GM12878 (cell line): ENCODE measurements at regions not wholly inside any gene's neighbourhood (a gene's known extent, or its start where the extent isn't known, plus 50 kb on each side); places are given as distances from the start of the nearest gene placed in this dataset.

Source experiments
- ASH2L ChIP-seq: fragments of 300-600, 200-600 bp; sonication (generic); IDR thresholded peaks from 2 replicates; pipeline ENCODE4 v1.6.1; 2017; ENCODE audit warnings: low read depth, mild to moderate bottlenecking, borderline replicate concordance
- GABPA ChIP-seq: IDR thresholded peaks from 2 replicates; pipeline ENCODE4 v1.6.1; 2014; ENCODE audit warnings: antibody characterized with exemption, low read depth, mild to moderate bottlenecking, inconsistent platforms
- MEF2A ChIP-seq: IDR thresholded peaks from 2 replicates; pipeline ENCODE4 v1.6.1; 2011; ENCODE audit warnings: low read depth, mild to moderate bottlenecking, low read length, moderate library complexity; ENCODE audit not compliant: insufficient read depth
- MYC ChIP-seq: IDR thresholded peaks from 2 replicates; pipeline ENCODE4 v1.6.1; 2011; ENCODE audit warnings: mild to moderate bottlenecking, low read length, moderate library complexity, inconsistent platforms; ENCODE audit not compliant: insufficient read depth, insufficient replicate concordance, insufficient read length, severe bottlenecking
- NFXL1 ChIP-seq: fragments of 450-650 bp; IDR thresholded peaks from 2 replicates; pipeline ENCODE4 v1.6.1; 2017; ENCODE audit warnings: antibody characterized with exemption, mild to moderate bottlenecking, borderline replicate concordance
- RAD21 ChIP-seq: IDR thresholded peaks from 2 replicates; pipeline ENCODE4 v1.6.1; 2011; ENCODE audit warnings: mild to moderate bottlenecking, low read depth, low read length, moderate library complexity; ENCODE audit not compliant: insufficient read depth
- RAD51 ChIP-seq: fragments of 450-650 bp; IDR thresholded peaks from 2 replicates; pipeline ENCODE4 v1.6.1; 2016; ENCODE audit warnings: moderate library complexity, mild to moderate bottlenecking, inconsistent platforms
- RELA ChIP-seq: fragments of 450-650 bp; IDR thresholded peaks from 2 replicates; pipeline ENCODE4 v1.8.0; 2014; ENCODE audit warnings: borderline replicate concordance; ENCODE audit not compliant: partially characterized antibody
- SIX5 ChIP-seq: IDR thresholded peaks from 2 replicates; pipeline ENCODE4 v1.6.1; 2011; ENCODE audit warnings: mild to moderate bottlenecking, low read depth, low read length, moderate library complexity; ENCODE audit not compliant: severe bottlenecking
- TBL1XR1 ChIP-seq: IDR thresholded peaks from 2 replicates; pipeline ENCODE4 v1.6.1; 2012; ENCODE audit warnings: low read depth, low read length, improper control_type of control experiment
- YBX1 ChIP-seq: fragments of 450-650 bp; IDR thresholded peaks from 2 replicates; pipeline ENCODE4 v1.6.1; 2016; ENCODE audit warnings: antibody characterized with exemption
- TF ChIP-seq, protein P1 (sequence below): fragments of 450-650 bp; IDR thresholded peaks from 2 replicates; pipeline ENCODE4 v1.6.1; 2016; ENCODE audit warnings: mild to moderate bottlenecking, moderate library complexity, borderline replicate concordance
- TF ChIP-seq, protein P2 (sequence below): IDR thresholded peaks from 2 replicates; pipeline ENCODE4 v1.6.1; 2012; ENCODE audit warnings: low read length, inconsistent platforms
- TF ChIP-seq, protein P3 (sequence below): IDR thresholded peaks from 2 replicates; pipeline ENCODE4 v1.6.1; 2012; ENCODE audit warnings: improper control_type of control experiment, low read depth, low read length; ENCODE audit not compliant: insufficient replicate concordance
- TF ChIP-seq, protein P4 (sequence below): fragments of 450-650 bp; IDR thresholded peaks from 2 replicates; pipeline ENCODE4 v1.6.1; 2017; ENCODE audit warnings: low read depth, mild to moderate bottlenecking, moderate library complexity

DNA sequence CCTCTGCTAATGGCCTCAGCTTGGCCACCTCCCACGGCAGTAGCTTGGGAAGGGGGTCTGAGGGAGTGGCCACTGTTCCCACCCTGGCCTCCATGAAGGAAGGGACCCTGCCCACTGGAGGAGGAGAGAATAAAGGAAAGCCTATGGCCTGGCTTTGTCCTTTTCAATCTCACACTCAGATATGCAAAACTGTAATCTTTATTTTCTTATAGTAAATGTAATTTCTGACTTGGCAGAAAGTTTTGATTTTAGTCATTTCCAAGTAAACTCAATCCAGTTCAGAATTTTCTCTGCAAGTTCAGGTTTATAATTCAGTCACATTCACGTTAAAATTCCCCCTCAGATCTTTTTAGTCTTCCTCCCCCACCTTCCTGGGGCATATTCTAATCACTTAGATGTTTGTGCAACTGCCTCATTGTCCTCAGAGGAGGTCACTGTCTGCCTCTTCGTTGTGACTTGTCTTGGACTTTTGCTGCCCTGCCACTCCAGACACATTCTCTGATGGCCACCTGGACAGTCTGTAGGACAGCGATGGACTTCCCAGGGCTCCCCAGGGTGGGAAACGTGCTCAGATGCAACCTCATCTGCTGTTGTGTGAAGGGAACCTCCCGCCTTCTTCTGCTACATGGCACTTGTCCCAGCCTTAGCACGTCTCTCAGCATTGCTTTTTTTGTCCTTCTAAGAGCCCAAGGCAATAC is 222.8 kb upstream of the TBL1XR1 start (continued):
- no peak for TF ChIP-seq RAD51
- TF ChIP-seq, protein P1, sequence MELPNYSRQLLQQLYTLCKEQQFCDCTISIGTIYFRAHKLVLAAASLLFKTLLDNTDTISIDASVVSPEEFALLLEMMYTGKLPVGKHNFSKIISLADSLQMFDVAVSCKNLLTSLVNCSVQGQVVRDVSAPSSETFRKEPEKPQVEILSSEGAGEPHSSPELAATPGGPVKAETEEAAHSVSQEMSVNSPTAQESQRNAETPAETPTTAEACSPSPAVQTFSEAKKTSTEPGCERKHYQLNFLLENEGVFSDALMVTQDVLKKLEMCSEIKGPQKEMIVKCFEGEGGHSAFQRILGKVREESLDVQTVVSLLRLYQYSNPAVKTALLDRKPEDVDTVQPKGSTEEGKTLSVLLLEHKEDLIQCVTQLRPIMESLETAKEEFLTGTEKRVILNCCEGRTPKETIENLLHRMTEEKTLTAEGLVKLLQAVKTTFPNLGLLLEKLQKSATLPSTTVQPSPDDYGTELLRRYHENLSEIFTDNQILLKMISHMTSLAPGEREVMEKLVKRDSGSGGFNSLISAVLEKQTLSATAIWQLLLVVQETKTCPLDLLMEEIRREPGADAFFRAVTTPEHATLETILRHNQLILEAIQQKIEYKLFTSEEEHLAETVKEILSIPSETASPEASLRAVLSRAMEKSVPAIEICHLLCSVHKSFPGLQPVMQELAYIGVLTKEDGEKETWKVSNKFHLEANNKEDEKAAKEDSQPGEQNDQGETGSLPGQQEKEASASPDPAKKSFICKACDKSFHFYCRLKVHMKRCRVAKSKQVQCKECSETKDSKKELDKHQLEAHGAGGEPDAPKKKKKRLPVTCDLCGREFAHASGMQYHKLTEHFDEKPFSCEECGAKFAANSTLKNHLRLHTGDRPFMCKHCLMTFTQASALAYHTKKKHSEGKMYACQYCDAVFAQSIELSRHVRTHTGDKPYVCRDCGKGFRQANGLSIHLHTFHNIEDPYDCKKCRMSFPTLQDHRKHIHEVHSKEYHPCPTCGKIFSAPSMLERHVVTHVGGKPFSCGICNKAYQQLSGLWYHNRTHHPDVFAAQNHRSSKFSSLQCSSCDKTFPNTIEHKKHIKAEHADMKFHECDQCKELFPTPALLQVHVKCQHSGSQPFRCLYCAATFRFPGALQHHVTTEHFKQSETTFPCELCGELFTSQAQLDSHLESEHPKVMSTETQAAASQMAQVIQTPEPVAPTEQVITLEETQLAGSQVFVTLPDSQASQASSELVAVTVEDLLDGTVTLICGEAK: no peak
- no peak for TF ChIP-seq TBL1XR1
- no peak for TF ChIP-seq ASH2L
- TF ChIP-seq, protein P2, sequence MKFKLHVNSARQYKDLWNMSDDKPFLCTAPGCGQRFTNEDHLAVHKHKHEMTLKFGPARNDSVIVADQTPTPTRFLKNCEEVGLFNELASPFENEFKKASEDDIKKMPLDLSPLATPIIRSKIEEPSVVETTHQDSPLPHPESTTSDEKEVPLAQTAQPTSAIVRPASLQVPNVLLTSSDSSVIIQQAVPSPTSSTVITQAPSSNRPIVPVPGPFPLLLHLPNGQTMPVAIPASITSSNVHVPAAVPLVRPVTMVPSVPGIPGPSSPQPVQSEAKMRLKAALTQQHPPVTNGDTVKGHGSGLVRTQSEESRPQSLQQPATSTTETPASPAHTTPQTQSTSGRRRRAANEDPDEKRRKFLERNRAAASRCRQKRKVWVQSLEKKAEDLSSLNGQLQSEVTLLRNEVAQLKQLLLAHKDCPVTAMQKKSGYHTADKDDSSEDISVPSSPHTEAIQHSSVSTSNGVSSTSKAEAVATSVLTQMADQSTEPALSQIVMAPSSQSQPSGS: no peak
- no peak for TF ChIP-seq RELA
- TF ChIP-seq, protein P3, sequence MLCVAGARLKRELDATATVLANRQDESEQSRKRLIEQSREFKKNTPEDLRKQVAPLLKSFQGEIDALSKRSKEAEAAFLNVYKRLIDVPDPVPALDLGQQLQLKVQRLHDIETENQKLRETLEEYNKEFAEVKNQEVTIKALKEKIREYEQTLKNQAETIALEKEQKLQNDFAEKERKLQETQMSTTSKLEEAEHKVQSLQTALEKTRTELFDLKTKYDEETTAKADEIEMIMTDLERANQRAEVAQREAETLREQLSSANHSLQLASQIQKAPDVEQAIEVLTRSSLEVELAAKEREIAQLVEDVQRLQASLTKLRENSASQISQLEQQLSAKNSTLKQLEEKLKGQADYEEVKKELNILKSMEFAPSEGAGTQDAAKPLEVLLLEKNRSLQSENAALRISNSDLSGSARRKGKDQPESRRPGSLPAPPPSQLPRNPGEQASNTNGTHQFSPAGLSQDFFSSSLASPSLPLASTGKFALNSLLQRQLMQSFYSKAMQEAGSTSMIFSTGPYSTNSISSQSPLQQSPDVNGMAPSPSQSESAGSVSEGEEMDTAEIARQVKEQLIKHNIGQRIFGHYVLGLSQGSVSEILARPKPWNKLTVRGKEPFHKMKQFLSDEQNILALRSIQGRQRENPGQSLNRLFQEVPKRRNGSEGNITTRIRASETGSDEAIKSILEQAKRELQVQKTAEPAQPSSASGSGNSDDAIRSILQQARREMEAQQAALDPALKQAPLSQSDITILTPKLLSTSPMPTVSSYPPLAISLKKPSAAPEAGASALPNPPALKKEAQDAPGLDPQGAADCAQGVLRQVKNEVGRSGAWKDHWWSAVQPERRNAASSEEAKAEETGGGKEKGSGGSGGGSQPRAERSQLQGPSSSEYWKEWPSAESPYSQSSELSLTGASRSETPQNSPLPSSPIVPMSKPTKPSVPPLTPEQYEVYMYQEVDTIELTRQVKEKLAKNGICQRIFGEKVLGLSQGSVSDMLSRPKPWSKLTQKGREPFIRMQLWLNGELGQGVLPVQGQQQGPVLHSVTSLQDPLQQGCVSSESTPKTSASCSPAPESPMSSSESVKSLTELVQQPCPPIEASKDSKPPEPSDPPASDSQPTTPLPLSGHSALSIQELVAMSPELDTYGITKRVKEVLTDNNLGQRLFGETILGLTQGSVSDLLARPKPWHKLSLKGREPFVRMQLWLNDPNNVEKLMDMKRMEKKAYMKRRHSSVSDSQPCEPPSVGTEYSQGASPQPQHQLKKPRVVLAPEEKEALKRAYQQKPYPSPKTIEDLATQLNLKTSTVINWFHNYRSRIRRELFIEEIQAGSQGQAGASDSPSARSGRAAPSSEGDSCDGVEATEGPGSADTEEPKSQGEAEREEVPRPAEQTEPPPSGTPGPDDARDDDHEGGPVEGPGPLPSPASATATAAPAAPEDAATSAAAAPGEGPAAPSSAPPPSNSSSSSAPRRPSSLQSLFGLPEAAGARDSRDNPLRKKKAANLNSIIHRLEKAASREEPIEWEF: no peak
- no peak for TF ChIP-seq NFXL1
- no peak for TF ChIP-seq MYC
- TF ChIP-seq YBX1: no peak
- TF ChIP-seq RAD21: peak; percentile 34; the same call in 1 of the 2 replicates
- TF ChIP-seq SIX5: no peak
- TF ChIP-seq GABPA: no peak
- peak; percentile 54; the same call in 1 of the 2 replicates for TF ChIP-seq MEF2A
- TF ChIP-seq, protein P4, sequence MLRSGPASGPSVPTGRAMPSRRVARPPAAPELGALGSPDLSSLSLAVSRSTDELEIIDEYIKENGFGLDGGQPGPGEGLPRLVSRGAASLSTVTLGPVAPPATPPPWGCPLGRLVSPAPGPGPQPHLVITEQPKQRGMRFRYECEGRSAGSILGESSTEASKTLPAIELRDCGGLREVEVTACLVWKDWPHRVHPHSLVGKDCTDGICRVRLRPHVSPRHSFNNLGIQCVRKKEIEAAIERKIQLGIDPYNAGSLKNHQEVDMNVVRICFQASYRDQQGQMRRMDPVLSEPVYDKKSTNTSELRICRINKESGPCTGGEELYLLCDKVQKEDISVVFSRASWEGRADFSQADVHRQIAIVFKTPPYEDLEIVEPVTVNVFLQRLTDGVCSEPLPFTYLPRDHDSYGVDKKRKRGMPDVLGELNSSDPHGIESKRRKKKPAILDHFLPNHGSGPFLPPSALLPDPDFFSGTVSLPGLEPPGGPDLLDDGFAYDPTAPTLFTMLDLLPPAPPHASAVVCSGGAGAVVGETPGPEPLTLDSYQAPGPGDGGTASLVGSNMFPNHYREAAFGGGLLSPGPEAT: no peak
